GM12892 (cell line): ENCODE measurements at regions not wholly inside any gene's neighbourhood (a gene's known extent, or its start where the extent isn't known, plus 50 kb on each side); places are given as distances from the start of the nearest gene placed in this dataset.

Experiments
- POLR2A ChIP-seq: IDR thresholded peaks from 2 replicates; pipeline ENCODE4 v1.6.1; 2011; ENCODE audit warnings: low read depth, low read length, control low read depth
- POLR2AphosphoS5 ChIP-seq: IDR thresholded peaks from 2 replicates; pipeline ENCODE4 v1.6.1; 2011; ENCODE audit warnings: low read depth, low read length, control low read depth

- TF ChIP-seq POLR2A = no peak
- TF ChIP-seq POLR2AphosphoS5 = no peak
Observed at GRCh38 chr18:9008709-9009635, 93.5 kb upstream of the NDUFV2 start.
